ENCODE measurements at regions not wholly inside any gene's neighbourhood (a gene's known extent, or its start where the extent isn't known, plus 50 kb on each side); places are given as distances from the start of the nearest gene placed in this dataset.

DNA sequence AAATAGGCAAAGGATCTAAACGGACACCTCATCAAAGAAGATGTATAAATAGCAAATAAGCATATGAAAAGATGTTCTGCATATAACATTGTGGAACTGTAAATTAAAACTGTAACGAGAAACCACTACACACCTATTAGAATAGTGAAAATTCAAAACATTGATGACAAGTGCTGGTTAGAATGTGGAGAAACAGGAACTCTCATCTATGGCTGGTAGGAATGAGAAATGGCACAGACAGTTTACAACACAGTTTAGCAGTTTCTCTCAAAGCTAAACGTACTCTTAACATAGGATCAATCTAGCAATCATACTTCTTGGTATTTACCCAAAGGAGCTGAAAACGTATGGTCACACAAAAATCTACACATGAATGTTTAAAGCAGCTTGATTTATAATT, 126.2 kb downstream of the TRIB2 start:
- TF ChIP-seq, protein P1, sequence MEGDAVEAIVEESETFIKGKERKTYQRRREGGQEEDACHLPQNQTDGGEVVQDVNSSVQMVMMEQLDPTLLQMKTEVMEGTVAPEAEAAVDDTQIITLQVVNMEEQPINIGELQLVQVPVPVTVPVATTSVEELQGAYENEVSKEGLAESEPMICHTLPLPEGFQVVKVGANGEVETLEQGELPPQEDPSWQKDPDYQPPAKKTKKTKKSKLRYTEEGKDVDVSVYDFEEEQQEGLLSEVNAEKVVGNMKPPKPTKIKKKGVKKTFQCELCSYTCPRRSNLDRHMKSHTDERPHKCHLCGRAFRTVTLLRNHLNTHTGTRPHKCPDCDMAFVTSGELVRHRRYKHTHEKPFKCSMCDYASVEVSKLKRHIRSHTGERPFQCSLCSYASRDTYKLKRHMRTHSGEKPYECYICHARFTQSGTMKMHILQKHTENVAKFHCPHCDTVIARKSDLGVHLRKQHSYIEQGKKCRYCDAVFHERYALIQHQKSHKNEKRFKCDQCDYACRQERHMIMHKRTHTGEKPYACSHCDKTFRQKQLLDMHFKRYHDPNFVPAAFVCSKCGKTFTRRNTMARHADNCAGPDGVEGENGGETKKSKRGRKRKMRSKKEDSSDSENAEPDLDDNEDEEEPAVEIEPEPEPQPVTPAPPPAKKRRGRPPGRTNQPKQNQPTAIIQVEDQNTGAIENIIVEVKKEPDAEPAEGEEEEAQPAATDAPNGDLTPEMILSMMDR (conservative IDR thresholded peaks at IDR 0.05 in 1 of 2, IDR thresholded peaks at IDR 0.05 in 1 of 2; ENCODE audit: low read depth in 1 of 2, low read length in 2 of 2), result no peak
- TF ChIP-seq EZH2 (IDR thresholded peaks at IDR 0.05; ENCODE audit: low read length, missing control alignments), result no peak
- Histone ChIP-seq H3K4me3 (replicated peaks in 1 of 4; ENCODE audit: control extremely low read depth in 1 of 4, insufficient read depth in 1 of 4, low read depth in 3 of 4, low read length in 4 of 4) (no peak overlapping the region), H3K9ac (ENCODE audit: insufficient read depth, low read length) (no peak overlapping the region), H3K79me2 (ENCODE audit: control insufficient read depth, insufficient read depth, low read length) (no peaks in the 10 kb centered on the region), H4K20me1 (ENCODE audit: control insufficient read depth, extremely low read depth, insufficient read depth, low read length) (no peaks in the 10 kb centered on the region), H2AFZ (ENCODE audit: low read length) (no peak overlapping the region), H3K4me2 (ENCODE audit: extremely low read depth, insufficient read depth, low read length) (no peak overlapping the region), H3K4me1 (ENCODE audit: control insufficient read depth, extremely low read depth, insufficient read depth, low read length) (peaks cover 4% of the 10 kb centered on the region), H3K27ac (ENCODE audit: insufficient read depth, low read length) (no peak overlapping the region), H3K9me3 (ENCODE audit: control insufficient read depth, insufficient read depth, low read depth, low read length) (no peaks in the 10 kb centered on the region), H3K27me3 (ENCODE audit: control insufficient read depth, insufficient read depth, low read length) (no peaks in the 10 kb centered on the region), H3K36me3 (ENCODE audit: control insufficient read depth, insufficient read depth, low read length) (no peaks in the 10 kb centered on the region)
- no peak for DNase-seq (ENCODE audit: low read depth in 2 of 2)

DNA sequence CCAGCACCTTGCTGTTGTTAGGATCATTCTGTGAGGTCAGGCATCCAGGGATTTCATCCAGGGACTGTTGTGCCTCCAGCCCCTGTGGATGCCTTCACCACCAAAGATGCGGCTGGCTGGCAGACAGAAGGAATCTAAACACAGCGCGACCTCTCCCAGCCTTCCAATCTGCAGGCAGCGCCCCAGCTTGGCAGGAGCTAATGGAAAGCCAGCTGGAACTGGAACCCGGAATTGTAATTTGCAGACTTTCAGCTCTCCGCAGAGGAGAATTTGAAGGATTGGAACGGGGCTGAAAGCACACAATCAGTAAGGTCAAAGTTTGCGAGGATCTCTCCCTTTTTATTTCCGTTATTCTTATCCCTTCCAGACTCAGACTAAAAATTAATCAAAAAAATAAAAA, 127.8 kb downstream of the TRIB2 start:
- peak overlapping the region; percentile 70 for H3K4me2 ChIP-seq (ENCODE audit: extremely low read depth, insufficient read depth, low read length)
- H2AFZ ChIP-seq (ENCODE audit: low read length), result peak overlapping the region; percentile 69
- H4K20me1 ChIP-seq (ENCODE audit: control insufficient read depth, extremely low read depth, insufficient read depth, low read length), result no peaks in the 10 kb centered on the region
- H3K27me3 ChIP-seq (ENCODE audit: control insufficient read depth, insufficient read depth, low read length), result no peaks in the 10 kb centered on the region
- H3K36me3 ChIP-seq (ENCODE audit: control insufficient read depth, insufficient read depth, low read length), result no peaks in the 10 kb centered on the region
- H3K9me3 ChIP-seq (ENCODE audit: control insufficient read depth, insufficient read depth, low read depth, low read length), result no peaks in the 10 kb centered on the region
- no peak overlapping the region for H3K4me3 ChIP-seq (replicated peaks in 1 of 4; ENCODE audit: control extremely low read depth in 1 of 4, insufficient read depth in 1 of 4, low read depth in 3 of 4, low read length in 4 of 4)
- no peak for DNase-seq (ENCODE audit: low read depth in 2 of 2)
- H3K27ac ChIP-seq (ENCODE audit: insufficient read depth, low read length), result no peak overlapping the region
- peaks cover 4% of the 10 kb centered on the region for H3K4me1 ChIP-seq (ENCODE audit: control insufficient read depth, extremely low read depth, insufficient read depth, low read length)
- TF ChIP-seq, protein P1 (conservative IDR thresholded peaks at IDR 0.05 in 1 of 2, IDR thresholded peaks at IDR 0.05 in 1 of 2; ENCODE audit: low read depth in 1 of 2, low read length in 2 of 2), result no peak
- TF ChIP-seq EZH2 (IDR thresholded peaks at IDR 0.05; ENCODE audit: low read length, missing control alignments), result no peak
- no peaks in the 10 kb centered on the region for H3K79me2 ChIP-seq (ENCODE audit: control insufficient read depth, insufficient read depth, low read length)
- no peak overlapping the region for H3K9ac ChIP-seq (ENCODE audit: insufficient read depth, low read length)

DNA sequence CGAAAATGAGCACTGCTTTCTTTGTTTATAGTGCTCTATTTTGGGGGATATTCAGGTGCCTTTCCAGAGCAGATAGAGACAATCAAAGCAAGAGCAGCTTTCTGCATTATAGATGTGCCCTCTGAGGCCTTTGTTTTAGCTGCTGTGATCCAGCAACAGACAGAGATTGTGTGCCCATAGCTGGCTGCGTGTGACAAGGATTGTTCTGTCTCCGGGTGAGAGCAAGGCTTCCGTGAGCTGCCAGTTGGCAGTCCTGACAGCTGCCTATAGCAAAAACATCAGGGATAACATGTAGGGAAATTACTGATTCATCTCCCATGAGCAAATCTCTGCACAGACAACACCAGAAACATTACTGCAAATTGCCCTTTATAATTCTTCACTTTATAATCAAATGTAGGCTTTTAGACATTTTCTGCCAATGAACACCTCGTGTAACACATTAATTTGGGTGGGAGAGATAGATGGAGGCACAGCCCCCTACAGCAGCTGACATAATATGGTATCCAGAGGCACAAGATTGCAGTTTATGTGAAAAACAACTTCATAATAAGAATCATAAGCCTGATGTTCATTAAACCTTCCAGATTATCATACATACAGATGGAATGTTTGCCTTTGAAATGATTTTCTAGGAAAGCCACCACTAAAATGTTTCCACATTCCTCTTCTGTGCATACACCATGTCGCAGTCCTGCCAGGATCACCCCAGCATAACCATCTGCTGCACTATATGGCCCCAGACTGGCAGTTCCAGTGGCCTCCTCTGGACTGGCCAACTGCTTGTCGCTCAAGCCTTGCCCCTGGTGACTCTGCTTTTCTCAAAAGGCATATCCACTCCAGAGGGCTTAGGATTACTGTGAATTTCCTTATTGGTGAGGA, 131.2 kb downstream of the TRIB2 start:
- no peaks in the 10 kb centered on the region for H3K36me3 ChIP-seq (ENCODE audit: control insufficient read depth, insufficient read depth, low read length)
- no peak overlapping the region for H3K9ac ChIP-seq (ENCODE audit: insufficient read depth, low read length)
- no peaks in the 10 kb centered on the region for H3K27me3 ChIP-seq (ENCODE audit: control insufficient read depth, insufficient read depth, low read length)
- TF ChIP-seq, protein P1 (conservative IDR thresholded peaks at IDR 0.05 in 1 of 2, IDR thresholded peaks at IDR 0.05 in 1 of 2; ENCODE audit: low read depth in 1 of 2, low read length in 2 of 2), result no peak
- H3K9me3 ChIP-seq (ENCODE audit: control insufficient read depth, insufficient read depth, low read depth, low read length), result no peaks in the 10 kb centered on the region
- H2AFZ ChIP-seq (ENCODE audit: low read length), result no peak overlapping the region
- no peak overlapping the region for H3K4me2 ChIP-seq (ENCODE audit: extremely low read depth, insufficient read depth, low read length)
- no peaks in the 10 kb centered on the region for H4K20me1 ChIP-seq (ENCODE audit: control insufficient read depth, extremely low read depth, insufficient read depth, low read length)
- H3K79me2 ChIP-seq (ENCODE audit: control insufficient read depth, insufficient read depth, low read length), result no peaks in the 10 kb centered on the region
- peaks cover 4% of the 10 kb centered on the region for H3K4me1 ChIP-seq (ENCODE audit: control insufficient read depth, extremely low read depth, insufficient read depth, low read length)
- DNase-seq (ENCODE audit: low read depth in 2 of 2), result no peak
- no peak overlapping the region for H3K4me3 ChIP-seq (replicated peaks in 1 of 4; ENCODE audit: control extremely low read depth in 1 of 4, insufficient read depth in 1 of 4, low read depth in 3 of 4, low read length in 4 of 4)
- H3K27ac ChIP-seq (ENCODE audit: insufficient read depth, low read length), result no peak overlapping the region
